HFFc6 (cell line): ENCODE measurements at regions not wholly inside any gene's neighbourhood (a gene's known extent, or its start where the extent isn't known, plus 50 kb on each side); places are given as distances from the start of the nearest gene placed in this dataset.

Source experiments
- DNase-seq: peaks from one replicate; pipeline ENCODE4 v3.0.0-alpha.2; 2018
- H3K27ac Mint-ChIP-seq: 2 replicates; pipeline ENCODE4 v1.8.0; 2020; ENCODE audit warnings: mild to moderate bottlenecking, mixed read lengths
- H3K27me3 Mint-ChIP-seq: 2 replicates; pipeline ENCODE4 v1.8.0; 2021; ENCODE audit warnings: mild to moderate bottlenecking, moderate library complexity, mixed read lengths; ENCODE audit not compliant: insufficient read depth
- H3K36me3 Mint-ChIP-seq: 2 replicates; pipeline ENCODE4 v1.8.0; 2021; ENCODE audit warnings: low read depth, mixed read lengths
- H3K4me1 Mint-ChIP-seq: 2 replicates; pipeline ENCODE4 v1.8.0; 2020; ENCODE audit warnings: low read depth, mixed read lengths
- H3K4me3 Mint-ChIP-seq: 2 replicates; pipeline ENCODE4 v1.8.0; 2020; ENCODE audit warnings: mild to moderate bottlenecking, moderate library complexity, mixed read lengths
- H3K9me3 Mint-ChIP-seq: 2 replicates; pipeline ENCODE4 v1.8.0; 2020; ENCODE audit warnings: mild to moderate bottlenecking, mixed read lengths
- TF ChIP-seq, protein P1 (sequence below): fragments of 200-600 bp; sonication (generic); IDR thresholded peaks from 2 replicates; pipeline ENCODE4 v1.5.0; 2021; ENCODE audit warnings: antibody characterized with exemption, mild to moderate bottlenecking

- Mint-ChIP-seq H3K4me3 (no peak overlapping the region), H3K36me3 (no peaks in the 10 kb centered on the region), H3K9me3 (peaks cover 49% of the 10 kb centered on the region), H3K4me1 (no peaks in the 10 kb centered on the region), H3K27ac (no peak overlapping the region), H3K27me3 (peaks cover 1% of the 10 kb centered on the region; the same call in 1 of the 2 replicates)
- DNase-seq: no peak
- TF ChIP-seq, protein P1, sequence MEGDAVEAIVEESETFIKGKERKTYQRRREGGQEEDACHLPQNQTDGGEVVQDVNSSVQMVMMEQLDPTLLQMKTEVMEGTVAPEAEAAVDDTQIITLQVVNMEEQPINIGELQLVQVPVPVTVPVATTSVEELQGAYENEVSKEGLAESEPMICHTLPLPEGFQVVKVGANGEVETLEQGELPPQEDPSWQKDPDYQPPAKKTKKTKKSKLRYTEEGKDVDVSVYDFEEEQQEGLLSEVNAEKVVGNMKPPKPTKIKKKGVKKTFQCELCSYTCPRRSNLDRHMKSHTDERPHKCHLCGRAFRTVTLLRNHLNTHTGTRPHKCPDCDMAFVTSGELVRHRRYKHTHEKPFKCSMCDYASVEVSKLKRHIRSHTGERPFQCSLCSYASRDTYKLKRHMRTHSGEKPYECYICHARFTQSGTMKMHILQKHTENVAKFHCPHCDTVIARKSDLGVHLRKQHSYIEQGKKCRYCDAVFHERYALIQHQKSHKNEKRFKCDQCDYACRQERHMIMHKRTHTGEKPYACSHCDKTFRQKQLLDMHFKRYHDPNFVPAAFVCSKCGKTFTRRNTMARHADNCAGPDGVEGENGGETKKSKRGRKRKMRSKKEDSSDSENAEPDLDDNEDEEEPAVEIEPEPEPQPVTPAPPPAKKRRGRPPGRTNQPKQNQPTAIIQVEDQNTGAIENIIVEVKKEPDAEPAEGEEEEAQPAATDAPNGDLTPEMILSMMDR: no peak
These were observed 1730.1 kb upstream of the PRR20A start for GRCh38 chr13:55410398-55411330.

DNA sequence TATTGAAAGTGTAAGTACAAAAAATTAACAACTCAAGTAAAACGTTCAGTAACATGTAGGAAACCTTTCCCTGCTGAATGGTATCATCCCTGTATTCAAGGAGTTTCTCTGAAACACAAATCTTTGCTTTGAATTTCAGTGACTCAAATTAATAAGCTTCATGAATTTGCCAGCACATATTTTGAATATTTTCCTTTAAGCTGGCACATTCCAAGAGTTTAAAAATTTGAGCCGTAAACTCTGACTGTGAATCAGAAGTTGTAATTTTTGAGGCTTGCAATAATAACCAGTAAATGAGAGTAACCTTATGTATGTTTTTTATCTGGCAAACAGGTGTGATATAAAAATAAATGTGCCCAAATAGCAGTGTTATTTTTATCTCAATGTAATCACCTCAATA lies 1722.6 kb upstream of the PRR20A start:
- Mint-ChIP-seq H3K27me3 (no peaks in the 10 kb centered on the region), H3K9me3 (peaks cover under 1% of the 10 kb centered on the region), H3K36me3 (no peaks in the 10 kb centered on the region), H3K4me1 (no peaks in the 10 kb centered on the region), H3K4me3 (no peak overlapping the region), H3K27ac (no peak overlapping the region)
- no peak for DNase-seq
- TF ChIP-seq, protein P1: no peak

DNA sequence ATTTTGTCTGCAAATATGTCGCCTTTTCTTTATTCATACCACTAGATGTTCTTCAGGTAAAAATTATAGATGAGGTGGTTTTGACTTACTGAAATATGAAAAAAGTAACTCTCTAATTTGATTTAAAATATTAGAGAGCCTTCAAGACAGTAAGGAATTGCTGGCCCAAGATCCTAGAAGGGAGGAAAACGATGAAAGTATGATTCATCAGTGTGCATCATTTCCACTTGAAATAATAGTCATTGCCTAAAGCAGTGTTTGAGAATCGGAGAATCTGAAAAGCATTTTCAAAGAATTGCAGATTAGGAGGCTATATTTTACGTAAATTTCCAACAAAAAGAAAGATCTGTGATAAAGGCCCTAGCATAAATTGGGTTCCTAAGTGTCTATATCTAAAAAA lies 1707.9 kb upstream of the PRR20A start:
- no peak overlapping the region for H3K4me3 Mint-ChIP-seq
- DNase-seq: no peak
- TF ChIP-seq, protein P1: no peak
- H3K36me3 Mint-ChIP-seq: no peaks in the 10 kb centered on the region
- H3K4me1 Mint-ChIP-seq: no peaks in the 10 kb centered on the region
- no peaks in the 10 kb centered on the region for H3K27me3 Mint-ChIP-seq
- no peak overlapping the region for H3K27ac Mint-ChIP-seq
- peaks cover 52% of the 10 kb centered on the region for H3K9me3 Mint-ChIP-seq

DNA sequence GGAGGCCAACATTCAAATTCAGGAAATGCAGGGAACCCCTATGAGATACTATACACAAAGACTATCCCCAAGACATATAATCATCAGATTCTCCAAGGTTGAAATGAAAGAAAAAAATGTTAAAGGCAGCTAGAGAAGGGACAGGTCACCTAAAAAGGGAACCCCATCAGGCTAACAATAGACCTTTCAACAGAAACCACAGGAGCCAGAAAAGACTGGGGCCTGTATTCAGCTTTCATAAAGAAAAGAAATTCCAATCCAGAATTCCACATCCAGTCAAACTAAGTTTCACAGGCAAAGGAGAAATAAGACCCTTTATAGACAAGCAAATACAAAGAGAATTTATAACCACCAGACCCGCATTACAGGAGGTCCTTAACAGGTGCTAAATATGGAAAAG lies 1703.6 kb upstream of the PRR20A start:
- Mint-ChIP-seq H3K27ac (no peak overlapping the region), H3K36me3 (no peaks in the 10 kb centered on the region), H3K27me3 (no peaks in the 10 kb centered on the region), H3K4me3 (no peak overlapping the region), H3K9me3 (peaks cover 50% of the 10 kb centered on the region), H3K4me1 (no peaks in the 10 kb centered on the region)
- DNase-seq: no peak
- TF ChIP-seq, protein P1: no peak

GRCh38 chr13:55439450-55439849 lies 1701.3 kb upstream of the PRR20A start:
- Mint-ChIP-seq H3K27me3 (no peaks in the 10 kb centered on the region), H3K36me3 (no peaks in the 10 kb centered on the region), H3K27ac (no peak overlapping the region), H3K9me3 (peaks cover 39% of the 10 kb centered on the region), H3K4me3 (no peak overlapping the region), H3K4me1 (no peaks in the 10 kb centered on the region)
- TF ChIP-seq, protein P1: no peak
- no peak for DNase-seq
